Renal cortical epithelial cell (primary cell): ENCODE measurements at regions not wholly inside any gene's neighbourhood (a gene's known extent, or its start where the extent isn't known, plus 50 kb on each side); places are given as distances from the start of the nearest gene placed in this dataset.
A peak's percentile ranks its signal among the peaks of the same experiment; 100 is the strongest.
"Not testable (repeated sequence)": the region's sequence is repeated elsewhere in the genome, so short reads cannot be mapped to it uniquely, and the experiment has no call there.

Source experiments
- DNase-seq: peaks from one replicate; pipeline ENCODE4 v3.0.0-alpha.2; 2011; ENCODE audit warnings: low read depth

DNA sequence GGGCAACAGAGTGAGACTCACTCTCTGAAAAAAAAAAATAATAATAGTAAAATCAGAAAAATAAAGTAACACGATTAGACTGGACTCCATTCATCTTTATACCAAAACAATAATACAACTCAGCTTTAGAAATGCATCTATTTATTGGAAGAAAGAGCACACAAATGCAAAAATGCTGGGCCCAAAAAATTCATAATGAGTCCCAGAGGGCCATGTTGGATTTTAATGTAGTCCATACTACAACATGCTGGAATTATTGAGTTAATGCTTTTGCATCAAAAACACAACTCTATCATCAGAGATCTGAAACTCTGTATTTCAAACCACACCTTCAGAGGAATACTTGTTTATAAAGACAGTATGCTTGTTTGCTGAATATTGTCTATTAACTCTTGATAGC is 1614.7 kb downstream of the STIM2 start:
- no peak for DNase-seq

DNA sequence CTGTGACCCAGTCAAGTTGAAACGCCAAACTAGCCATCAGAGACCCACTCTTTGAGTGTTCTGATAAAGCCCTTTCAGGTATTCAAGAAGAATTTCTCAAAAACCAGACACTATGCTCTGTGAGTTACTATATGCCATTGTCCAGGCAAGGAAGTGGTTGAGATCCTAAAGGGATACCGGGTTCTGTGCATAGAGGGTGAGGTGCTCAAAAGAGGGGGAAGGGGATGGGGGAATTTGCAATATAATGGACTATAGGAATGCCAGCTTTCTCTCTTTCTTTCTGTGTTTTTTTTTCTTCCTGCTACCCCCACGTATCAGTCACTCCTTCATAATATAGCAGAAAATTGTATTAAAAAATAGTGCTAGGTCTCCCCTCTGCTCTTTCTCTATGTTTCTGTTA is 1619.0 kb downstream of the STIM2 start:
- DNase-seq: no peak

DNA sequence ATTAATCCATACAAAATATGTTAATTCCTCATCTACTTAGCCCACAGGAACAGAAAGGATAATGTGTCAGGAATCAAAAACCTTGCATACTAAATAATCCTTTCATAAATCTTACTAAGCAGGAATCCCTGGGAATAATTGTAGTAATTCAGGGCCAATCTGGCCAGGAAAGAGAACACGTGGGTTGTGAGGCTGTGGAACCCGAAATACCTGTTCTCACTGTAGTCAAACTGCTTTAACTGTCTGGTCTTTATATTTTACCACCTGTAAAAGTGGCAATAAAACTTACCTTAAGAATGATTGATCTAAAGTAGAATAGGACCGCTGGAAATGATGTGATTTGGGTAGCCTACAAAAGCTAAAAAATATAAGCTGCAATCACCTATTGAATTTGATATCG is 1620.9 kb downstream of the STIM2 start:
- no peak for DNase-seq

DNA sequence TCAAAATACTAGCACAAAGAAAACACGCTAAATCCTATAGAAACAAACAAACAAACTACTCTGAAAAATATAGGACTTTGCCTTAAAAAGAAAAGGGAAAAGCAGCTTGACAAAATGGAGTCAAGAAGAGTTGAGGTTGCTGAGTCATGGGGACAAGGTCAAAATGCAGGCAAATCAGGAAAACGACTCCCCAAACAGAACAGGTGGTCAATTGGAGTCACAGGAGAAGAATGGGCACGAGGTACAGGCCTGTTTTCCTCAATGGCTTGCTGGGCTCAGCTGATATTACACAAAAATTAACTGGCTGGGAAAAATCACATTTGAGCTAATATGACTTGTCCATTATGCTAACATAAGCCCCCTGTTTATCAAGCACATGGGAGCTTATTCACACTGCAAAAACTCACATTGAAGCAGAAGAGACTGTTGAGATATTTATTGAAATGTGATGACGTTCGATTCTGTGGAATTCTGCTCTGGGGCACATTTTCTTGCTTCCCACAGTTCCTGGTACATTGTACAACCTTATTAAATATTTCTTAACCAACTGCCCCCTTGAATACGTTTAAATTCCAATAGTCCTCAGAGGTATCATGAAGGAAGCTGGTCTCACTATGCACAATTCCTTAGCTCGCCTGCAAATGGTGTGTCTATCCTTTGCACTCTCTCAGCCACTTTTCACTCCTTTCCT is 1622.1 kb downstream of the STIM2 start:
- peak; percentile 64 for DNase-seq

DNA sequence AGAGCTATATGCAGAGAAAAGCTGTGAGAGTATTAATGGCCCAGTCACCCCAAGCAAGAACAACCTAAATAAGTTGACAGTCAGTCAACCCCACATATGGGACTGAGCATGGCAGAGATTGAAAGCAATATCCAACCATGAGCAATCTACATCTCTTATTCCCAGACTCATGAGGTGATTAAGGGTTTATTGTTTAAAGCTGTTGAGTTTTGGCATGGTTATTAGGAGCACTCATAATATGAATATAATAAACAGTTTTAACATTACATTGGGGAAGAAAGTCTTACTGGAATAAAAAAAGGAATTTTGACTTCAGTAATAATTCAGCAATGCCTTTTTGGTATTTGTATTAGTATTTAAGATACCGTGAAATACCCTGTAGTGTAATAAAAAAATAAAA is 1627.4 kb downstream of the STIM2 start:
- no peak for DNase-seq

DNA sequence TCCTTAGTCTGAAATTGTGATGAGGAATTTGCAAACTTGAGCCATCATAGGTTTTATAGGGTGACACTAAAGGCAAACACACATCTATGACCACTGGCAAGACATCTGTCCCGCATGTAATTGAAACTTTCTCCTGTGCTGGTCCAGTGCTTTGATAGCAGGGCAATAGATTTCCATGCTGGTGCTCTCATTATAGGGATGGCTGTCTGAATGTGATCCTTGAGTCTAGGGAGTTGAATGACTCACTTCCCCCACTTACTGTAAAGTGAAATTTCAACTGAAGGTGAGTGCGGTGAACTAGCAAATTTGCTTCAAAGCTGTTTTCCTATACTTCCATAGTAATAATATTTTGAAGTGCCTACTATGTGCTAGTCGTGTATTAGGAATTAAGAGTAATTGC is 1630.0 kb downstream of the STIM2 start:
- DNase-seq: peak; percentile 43

DNA sequence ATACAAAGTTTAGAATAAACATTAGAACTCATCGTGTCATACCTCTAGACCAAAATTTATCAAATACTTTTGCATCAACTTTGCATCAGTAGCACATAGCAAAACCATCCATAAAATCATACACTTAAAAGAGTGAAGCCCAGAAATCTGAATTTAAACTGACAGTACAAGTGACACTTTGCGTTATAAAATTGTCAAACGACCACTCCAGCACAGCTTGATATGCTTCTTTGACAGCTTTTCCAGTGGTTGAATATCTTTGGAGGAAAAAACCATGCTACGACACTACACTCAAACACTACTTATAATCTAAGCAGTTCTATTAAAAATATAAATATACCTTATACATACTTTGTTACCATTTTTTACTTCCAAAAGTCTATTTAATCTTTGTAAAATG is 1644.4 kb downstream of the STIM2 start:
- DNase-seq: no peak

DNA sequence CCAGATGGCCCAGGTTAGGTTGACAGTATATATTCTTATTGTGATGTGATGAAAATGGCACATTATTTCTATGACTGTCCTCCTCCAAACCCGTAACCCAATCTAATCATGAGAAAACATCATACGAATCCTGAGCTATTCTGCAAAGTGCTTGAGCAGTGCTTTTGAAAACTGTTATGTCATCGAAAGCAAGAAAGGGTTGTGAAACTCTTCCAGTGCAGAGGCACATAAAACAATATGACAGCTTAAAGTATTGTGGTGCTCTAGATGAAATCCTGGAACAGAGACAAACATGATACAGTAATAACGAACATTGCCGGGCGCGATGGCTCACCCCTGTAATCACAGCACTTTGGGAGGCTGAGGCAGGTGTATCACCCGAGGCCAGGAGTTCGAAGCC is 1648.0 kb downstream of the STIM2 start:
- no peak for DNase-seq

DNA sequence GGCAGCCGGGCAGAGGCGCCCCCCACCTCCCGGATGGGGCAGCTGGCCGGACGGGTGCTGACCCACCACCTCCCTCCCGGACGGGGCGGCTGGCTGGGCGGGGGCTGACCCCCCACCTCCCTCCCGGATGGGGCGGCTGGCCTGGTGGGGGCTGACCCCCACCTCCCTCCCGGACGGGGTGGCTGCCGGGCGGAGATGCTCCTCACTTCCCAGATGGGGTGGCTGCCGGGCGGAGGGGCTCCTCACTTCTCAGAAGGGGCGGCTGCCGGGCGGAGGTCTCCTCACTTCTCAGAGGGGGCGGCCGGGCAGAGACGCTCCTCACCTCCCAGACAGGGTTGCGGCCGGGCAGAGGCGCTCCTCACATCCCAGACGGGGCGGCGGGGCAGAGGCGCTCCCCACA is 1654.1 kb downstream of the STIM2 start:
- not testable (repeated sequence) for DNase-seq

DNA sequence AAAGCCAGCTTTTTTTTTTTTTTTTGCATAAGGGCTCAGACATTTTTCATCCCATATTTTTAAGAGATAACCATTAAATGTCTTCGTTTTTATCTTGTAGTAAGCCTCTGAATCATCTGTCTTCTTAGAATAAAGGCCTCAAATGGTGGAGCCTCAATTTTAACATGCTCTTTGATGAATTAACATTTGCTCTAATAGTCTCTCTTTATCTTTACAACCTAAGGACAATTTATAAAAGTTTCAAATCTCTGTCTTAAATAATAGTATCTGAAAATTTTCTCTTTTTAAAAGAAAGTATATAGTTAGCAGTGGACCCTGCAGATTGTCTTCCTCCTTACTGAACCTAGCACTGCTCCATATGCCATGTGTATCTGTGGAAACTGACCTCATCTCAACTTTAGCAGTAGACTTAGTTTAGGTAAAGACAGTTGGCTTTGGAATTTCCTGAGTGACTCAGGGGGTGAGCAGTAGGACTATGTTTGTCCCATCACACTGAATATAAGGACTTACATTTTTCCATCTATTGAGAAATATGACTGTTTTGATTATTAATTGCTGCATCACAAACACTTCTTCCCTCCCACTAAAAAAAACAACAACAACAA is 1658.0 kb downstream of the STIM2 start:
- DNase-seq: no peak

DNA sequence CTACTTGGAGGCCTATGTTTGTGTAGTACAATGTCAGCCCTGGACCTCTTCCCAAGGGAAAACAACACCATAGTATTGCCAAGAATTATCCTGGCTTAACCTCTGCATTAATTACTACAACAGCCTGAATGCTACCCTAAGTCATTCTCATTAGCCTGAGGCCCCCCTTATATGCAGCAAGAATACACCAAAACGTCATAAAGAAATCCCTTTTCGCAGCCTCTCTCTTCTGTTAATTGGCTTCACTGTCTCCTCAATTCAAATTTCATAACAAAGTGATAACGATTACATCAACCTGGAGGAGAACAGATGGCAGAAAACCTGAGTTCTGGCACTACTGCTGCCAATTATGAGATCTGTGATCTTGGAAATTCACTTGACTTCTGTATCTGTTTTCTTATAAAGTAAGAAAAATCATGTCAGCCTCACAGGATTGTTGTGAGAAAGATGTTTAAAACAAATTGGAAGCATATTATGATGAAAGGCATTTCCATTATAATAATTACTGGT is 1663.1 kb downstream of the STIM2 start:
- DNase-seq: no peak

DNA sequence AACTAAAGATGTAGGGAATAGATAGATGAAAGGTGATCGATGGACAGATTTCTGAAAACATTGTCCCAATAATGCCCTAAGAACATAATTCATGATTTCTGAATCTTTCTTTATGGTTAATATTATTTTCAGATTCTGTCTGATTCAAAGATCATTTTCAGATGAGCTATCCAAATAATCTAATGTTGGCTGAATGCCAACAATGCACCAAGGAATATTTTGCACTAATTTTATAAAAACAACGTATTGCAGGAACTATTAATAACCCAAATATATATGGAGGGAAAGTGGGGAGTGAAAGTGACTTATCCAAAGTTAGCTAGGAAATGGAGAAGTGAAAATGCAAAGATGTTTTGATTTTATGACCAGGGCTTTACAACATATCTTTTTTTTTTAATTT is 1675.5 kb downstream of the STIM2 start:
- DNase-seq: no peak

DNA sequence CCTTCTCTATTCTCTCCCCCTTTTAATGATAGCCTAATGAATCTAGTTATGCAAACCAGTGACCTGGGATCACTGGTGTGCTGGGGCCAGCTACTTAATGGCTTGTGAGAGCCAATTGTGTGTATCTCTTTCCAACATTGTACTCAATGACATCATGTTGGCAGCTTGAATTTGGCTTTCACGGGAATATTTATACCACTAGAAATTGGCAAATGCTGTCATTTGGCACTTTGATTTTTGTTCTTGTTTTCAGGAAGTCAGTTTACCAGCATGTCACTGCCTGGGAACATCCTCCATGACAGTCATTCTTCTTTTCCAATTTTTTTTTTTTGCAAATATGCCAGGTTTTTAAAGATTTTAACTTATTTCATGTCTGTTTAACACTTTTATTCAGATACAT is 1685.3 kb downstream of the STIM2 start:
- DNase-seq: no peak

DNA sequence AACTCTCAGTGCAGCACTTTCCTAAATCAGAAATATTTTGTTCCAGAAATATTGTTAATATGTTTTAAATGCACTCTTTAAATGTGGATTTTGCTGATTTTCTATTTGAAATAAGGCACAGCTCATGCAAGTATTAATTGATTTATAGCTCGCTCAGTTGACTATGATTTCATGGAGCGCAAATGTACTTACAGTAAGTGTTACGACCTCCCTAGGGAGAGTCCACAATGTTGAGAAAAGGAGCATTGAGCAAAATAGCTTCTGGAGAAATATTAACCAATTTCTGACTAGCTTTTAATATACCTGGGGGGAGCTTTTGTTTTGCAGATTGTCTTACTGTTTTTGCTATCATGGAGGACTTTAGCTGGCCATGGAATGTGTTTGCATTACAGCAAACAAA is 1687.5 kb downstream of the STIM2 start:
- DNase-seq: no peak

DNA sequence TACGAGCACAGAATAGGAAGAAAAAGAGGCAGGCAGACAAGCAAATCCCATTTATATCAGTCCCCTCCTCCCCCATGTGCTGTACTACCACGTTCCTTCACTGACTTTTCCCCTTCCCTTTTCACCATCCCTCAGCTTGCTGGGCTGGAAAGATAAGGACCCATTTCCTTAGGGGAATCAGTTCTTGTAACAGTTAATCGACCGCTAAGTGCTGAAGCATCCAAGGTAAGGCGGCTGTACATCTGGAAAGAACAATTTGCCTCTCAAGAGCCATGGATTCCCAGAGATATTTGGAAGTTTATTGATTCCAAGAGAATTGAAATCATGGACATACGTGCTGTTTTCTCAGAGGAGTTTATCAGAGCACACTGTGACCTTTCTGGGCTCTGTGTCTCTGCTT is 1688.0 kb downstream of the STIM2 start:
- no peak for DNase-seq

DNA sequence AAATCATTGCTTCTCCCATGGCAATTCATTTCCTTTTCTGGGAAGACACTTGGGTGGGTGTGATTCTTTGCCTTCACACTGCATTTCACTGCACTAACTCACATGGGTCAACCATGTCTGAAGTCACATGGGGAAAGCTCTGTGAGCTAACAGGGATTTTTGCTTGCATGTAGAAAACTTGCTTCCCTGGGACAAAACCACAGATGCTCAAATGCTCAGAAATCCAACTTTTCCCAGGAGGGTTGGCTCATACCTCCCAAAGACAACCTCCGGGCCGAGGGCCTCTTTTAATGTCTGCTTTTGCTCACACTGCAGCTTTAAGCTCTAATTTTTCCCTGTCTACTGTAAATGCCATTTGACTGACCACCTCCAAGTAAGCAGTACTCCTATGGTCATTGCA is 1695.2 kb downstream of the STIM2 start:
- no peak for DNase-seq

DNA sequence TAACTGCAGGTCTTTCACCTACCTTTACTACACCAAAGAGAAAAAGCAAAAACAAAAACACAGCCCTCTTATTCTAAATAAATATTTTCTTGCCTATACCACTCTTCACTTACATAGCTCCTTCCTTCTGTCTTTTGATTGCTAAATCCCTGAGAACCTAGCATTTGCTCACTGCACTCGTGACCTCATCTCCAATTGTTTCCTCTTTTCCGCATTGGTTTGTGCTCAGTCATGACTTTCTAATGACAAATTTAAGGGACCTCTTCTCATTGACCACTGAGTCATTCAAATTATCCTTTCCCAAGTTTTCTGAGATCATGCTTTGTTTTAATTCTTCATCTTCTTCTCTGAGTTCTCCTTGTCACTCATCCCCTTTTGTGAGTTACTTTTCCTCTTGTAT is 1697.1 kb downstream of the STIM2 start:
- no peak for DNase-seq

DNA sequence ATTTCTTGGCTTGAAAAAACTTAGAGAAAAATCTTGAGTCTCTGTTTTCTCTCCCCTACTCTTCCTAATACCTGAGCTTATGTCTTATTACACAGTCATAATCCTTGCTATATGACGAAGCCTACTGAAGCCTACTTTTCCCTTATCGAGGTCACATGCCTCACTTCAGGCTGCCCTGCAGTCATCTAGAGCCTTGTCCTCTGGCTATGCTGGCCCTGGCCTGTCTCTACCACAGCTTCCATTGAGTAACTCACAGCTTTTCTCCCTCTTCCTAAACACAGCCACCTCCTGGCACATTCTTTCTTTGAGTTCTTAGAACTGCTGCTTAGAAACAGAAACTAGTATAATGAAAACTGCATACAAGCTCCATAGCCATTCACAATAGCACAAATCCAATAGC is 1698.3 kb downstream of the STIM2 start:
- DNase-seq: no peak

DNA sequence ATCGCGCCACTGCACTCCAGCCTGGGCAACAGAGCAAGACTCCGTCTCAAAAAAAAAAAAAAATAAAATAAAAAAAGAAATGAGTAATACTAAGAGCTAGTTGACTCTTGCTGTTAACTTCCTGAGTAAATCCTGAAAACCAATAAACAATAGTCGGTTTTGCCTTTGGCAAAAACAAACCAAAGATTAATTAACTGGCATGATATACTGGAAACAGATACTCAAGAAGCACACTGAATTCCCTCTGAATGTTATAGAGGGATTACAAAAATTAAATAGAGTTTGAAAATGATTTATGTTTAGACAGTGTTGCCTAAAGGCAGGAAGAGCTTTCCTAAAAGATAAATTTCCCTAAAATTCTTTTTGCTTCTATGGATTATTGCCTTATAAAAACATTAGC is 1702.3 kb downstream of the STIM2 start:
- no peak for DNase-seq

DNA sequence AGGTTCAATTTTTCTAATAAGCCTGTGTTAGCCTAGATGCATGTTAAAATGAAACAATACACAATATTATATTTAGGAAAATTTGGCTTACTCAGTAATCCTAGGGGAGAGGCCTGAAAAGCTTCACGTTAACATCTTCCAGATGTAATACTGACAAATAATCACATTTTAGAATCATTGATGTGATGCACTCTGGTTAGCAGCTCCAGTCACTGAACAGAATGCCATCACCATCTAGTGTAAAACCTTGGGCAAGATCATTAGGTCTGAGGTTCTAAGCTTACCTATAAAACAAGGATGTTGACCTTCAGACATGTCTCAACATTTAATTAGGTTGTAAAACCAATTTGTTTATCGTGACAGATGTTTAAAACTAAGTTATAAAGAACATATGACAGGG is 1704.8 kb downstream of the STIM2 start:
- DNase-seq: no peak

DNA sequence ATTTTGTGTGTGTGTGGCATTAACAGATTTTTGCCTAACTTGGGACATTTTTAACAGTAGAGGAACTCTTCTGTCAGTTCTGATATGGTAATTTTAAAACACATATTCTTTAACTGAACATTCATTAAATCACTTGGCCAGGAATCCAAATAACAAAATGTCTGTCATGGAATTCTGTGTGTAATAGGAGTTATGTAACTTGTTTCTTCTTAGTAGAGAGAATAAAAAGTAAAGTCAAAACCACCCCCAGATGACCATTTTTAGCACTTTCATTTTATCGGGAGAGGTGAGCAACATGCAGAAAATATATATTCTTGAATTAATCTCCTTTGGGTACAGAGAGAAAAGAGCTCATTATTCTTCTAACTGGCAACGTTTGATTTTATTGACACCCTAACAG is 1740.3 kb downstream of the STIM2 start:
- no peak for DNase-seq

DNA sequence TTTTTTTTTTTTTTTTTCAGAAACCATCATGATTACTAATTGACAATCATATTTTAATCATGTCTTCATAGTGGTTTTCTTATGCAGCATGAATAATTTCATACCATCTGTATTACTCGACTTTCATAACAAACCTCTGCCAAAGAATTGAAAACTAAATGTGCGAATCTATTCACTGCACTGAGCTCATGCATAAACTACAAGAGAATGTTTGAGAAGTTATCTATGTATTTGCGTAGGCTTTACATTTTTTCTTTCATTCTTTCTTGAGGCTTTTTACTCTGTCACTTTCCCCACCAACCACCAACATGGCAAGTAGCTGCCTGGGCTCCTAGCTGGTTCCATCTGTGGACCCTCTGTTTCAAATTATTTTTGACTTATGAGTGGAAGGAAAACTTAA is 1761.0 kb downstream of the STIM2 start:
- no peak for DNase-seq

DNA sequence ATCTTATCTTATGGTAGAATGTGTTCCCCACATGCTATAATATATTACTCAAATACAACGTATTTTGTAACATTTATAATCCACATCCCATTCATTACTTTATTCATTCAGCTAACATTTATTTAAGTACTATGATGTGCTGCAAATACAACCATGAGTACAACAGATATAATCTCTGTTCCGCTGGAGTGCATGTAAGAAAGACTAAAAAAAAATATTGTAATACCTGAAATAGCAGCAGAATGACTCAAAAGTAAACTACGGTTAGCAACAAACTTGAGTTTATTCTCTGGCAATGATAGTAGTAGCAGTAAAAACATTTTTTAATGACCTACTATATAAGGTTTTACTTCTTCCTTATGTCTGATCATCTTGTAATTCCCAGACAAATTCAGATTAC is 1776.3 kb downstream of the STIM2 start:
- peak; percentile 1 for DNase-seq

DNA sequence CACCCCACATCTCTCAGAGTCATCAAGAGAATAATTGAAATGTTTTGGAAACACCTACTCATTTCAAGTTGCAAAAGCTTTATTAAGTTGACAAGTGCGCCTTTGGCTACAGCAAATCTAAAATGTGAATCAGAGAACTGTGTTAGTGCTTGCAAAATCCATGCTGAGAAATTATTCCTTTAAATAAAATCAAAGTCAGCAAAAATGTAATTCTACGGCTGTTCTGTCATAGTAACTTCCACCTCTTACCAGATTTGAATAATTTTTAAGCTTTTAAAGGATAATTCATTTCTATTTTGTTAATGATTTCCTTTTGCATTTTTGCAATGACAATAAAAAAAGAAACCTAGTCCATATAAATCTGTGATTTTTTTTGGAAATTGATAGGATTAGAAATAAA is 1779.1 kb downstream of the STIM2 start:
- DNase-seq: peak; percentile 1
